Astrocyte (in vitro differentiated cells and primary cell): ENCODE measurements at regions not wholly inside any gene's neighbourhood (a gene's known extent, or its start where the extent isn't known, plus 50 kb on each side); places are given as distances from the start of the nearest gene placed in this dataset.

Experiments
- DNase-seq: peaks from one replicate; pipeline ENCODE4 v3.0.0-alpha.2; 2010; ENCODE audit warnings: low read depth
- FAIRE-seq: peaks from 2 replicates; lab custom pipeline; 2011; peaks lifted over from hg19 to GRCh38; lab: Jason Lieb, UNC
- H2AFZ ChIP-seq: 2 replicates; pipeline ENCODE4 v1.6.0; 2012; ENCODE audit warnings: low read depth, low read length, inconsistent platforms
- H3K27ac ChIP-seq: 2 replicates; pipeline ENCODE4 v1.5.1; 2011; ENCODE audit warnings: low read depth, low read length, inconsistent platforms
- H3K27me3 ChIP-seq: 2 replicates; pipeline ENCODE4 v1.6.0; 2011; ENCODE audit warnings: low read length, inconsistent platforms; ENCODE audit not compliant: insufficient read depth
- H3K36me3 ChIP-seq: 2 replicates; pipeline ENCODE4 v1.5.1; 2011; ENCODE audit warnings: low read length, inconsistent platforms; ENCODE audit not compliant: insufficient read depth
- H3K4me1 ChIP-seq: 2 replicates; pipeline ENCODE4 v1.5.1; 2011; ENCODE audit warnings: low read length, inconsistent platforms; ENCODE audit not compliant: insufficient read depth
- H3K4me2 ChIP-seq: 2 replicates; pipeline ENCODE4 v1.6.0; 2012; ENCODE audit warnings: low read length, inconsistent platforms
- H3K4me3 ChIP-seq: 2 replicates; pipeline ENCODE4 v1.5.1; 2011; ENCODE audit warnings: low read depth, mild to moderate bottlenecking, low read length, inconsistent platforms; ENCODE audit not compliant: insufficient read depth
- H3K79me2 ChIP-seq: 2 replicates; pipeline ENCODE4 v1.6.0; 2012; ENCODE audit warnings: mild to moderate bottlenecking, low read length, inconsistent platforms; ENCODE audit not compliant: insufficient read depth
- H3K9ac ChIP-seq: 2 replicates; pipeline ENCODE4 v1.6.0; 2012; ENCODE audit warnings: mild to moderate bottlenecking, low read length, inconsistent platforms
- H3K9me3 ChIP-seq: 2 replicates; pipeline ENCODE4 v1.5.1; 2012; ENCODE audit warnings: low read depth, mild to moderate bottlenecking, low read length, inconsistent platforms; ENCODE audit not compliant: insufficient read depth
- H4K20me1 ChIP-seq: 2 replicates; pipeline ENCODE4 v1.6.0; 2012; ENCODE audit warnings: low read length, inconsistent platforms; ENCODE audit not compliant: insufficient read depth
- H3K27ac Mint-ChIP-seq: one replicate; pipeline ENCODE4 v1.8.0; 2021; ENCODE audit warnings: mild to moderate bottlenecking, mixed read lengths; ENCODE audit not compliant: unreplicated experiment
- H3K27me3 Mint-ChIP-seq: one replicate; pipeline ENCODE4 v1.8.0; 2021; ENCODE audit warnings: low read depth, mixed read lengths; ENCODE audit not compliant: unreplicated experiment
- H3K36me3 Mint-ChIP-seq: one replicate; pipeline ENCODE4 v1.8.0; 2021; ENCODE audit warnings: low read depth, mixed read lengths; ENCODE audit not compliant: unreplicated experiment
- H3K4me1 Mint-ChIP-seq: one replicate; pipeline ENCODE4 v1.8.0; 2021; ENCODE audit warnings: low read depth, mixed read lengths; ENCODE audit not compliant: unreplicated experiment
- H3K4me3 Mint-ChIP-seq: one replicate; pipeline ENCODE4 v1.8.0; 2021; ENCODE audit warnings: mild to moderate bottlenecking, moderate library complexity, mixed read lengths; ENCODE audit not compliant: unreplicated experiment
- H3K9me3 Mint-ChIP-seq: one replicate; pipeline ENCODE4 v1.8.0; 2021; ENCODE audit warnings: mild to moderate bottlenecking, mixed read lengths; ENCODE audit not compliant: unreplicated experiment
- EZH2 ChIP-seq: IDR thresholded peaks from 2 replicates; pipeline ENCODE4 v1.6.1; 2012; ENCODE audit warnings: mild to moderate bottlenecking, low read length, inconsistent platforms; ENCODE audit not compliant: insufficient read depth
- TF ChIP-seq, protein P1 (sequence below): IDR thresholded peaks from 2 replicates; pipeline ENCODE4 v1.5.1; 2011; ENCODE audit warnings: low read depth, mild to moderate bottlenecking, inconsistent platforms, low read length, moderate library complexity; ENCODE audit not compliant: insufficient read depth

DNA sequence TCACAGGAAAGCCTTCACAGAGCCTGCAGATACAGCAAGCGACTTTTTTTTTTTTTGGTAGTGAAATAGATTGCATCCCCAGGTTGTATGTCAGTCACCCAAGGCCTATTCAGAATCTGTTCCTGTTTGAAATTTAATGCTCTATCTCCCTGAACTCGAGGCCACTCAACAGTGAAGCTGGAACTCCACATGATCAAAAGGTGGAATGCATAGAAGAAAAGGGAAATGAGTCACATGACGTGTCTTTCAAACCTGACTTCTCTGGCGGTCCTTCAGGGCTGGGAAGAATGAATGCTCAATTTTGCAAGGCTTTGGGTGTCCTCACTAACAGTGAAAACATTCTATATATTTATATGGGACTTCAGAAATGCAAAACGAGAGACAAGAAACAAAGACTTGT is 88.4 kb upstream of the B3GAT2 start:
- DNase-seq (no peak), FAIRE-seq (no peak)
- Histone ChIP-seq H3K4me1 (no peaks in the 10 kb centered on the region), H3K4me3 (no peak overlapping the region), H3K36me3 (no peaks in the 10 kb centered on the region), H3K9ac (no peak overlapping the region), H3K27ac (no peak overlapping the region), H2AFZ (no peak overlapping the region), H3K79me2 (no peaks in the 10 kb centered on the region), H3K27me3 (no peaks in the 10 kb centered on the region), H3K9me3 (no peaks in the 10 kb centered on the region), H3K4me2 (no peak overlapping the region), H4K20me1 (no peaks in the 10 kb centered on the region)
- Mint-ChIP-seq H3K36me3 (no peaks in the 10 kb centered on the region), H3K9me3 (no peaks in the 10 kb centered on the region), H3K4me1 (peaks cover 6% of the 10 kb centered on the region), H3K4me3 (no peak overlapping the region), H3K27ac (no peak overlapping the region), H3K27me3 (peaks cover 5% of the 10 kb centered on the region)
- TF ChIP-seq, protein P1, sequence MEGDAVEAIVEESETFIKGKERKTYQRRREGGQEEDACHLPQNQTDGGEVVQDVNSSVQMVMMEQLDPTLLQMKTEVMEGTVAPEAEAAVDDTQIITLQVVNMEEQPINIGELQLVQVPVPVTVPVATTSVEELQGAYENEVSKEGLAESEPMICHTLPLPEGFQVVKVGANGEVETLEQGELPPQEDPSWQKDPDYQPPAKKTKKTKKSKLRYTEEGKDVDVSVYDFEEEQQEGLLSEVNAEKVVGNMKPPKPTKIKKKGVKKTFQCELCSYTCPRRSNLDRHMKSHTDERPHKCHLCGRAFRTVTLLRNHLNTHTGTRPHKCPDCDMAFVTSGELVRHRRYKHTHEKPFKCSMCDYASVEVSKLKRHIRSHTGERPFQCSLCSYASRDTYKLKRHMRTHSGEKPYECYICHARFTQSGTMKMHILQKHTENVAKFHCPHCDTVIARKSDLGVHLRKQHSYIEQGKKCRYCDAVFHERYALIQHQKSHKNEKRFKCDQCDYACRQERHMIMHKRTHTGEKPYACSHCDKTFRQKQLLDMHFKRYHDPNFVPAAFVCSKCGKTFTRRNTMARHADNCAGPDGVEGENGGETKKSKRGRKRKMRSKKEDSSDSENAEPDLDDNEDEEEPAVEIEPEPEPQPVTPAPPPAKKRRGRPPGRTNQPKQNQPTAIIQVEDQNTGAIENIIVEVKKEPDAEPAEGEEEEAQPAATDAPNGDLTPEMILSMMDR: no peak
- no peak for TF ChIP-seq EZH2

DNA sequence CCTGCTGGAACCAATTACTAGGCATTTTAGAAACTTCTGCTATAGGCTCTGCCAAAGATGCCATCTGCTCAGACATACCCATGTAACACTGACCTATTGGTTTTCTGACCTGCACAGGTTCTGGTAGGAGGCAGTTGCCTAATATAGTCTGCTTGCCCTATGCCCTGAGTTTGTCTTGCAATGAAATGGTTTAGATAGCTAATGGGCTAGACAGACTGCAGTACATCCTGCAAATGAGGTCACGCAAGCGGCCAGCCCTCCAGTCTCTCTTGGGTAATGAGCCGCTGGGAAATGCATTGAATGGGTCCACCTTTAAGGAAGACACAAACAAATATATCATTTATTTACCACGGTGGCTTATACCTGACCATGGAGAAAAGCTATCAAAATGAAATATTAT is 90.6 kb upstream of the B3GAT2 start:
- no peak for TF ChIP-seq EZH2
- TF ChIP-seq, protein P1: no peak
- Histone ChIP-seq H3K9me3 (no peaks in the 10 kb centered on the region), H3K4me3 (no peak overlapping the region), H2AFZ (no peak overlapping the region), H3K27me3 (no peaks in the 10 kb centered on the region), H3K36me3 (no peaks in the 10 kb centered on the region), H4K20me1 (no peaks in the 10 kb centered on the region), H3K27ac (no peak overlapping the region), H3K4me2 (no peak overlapping the region), H3K79me2 (no peaks in the 10 kb centered on the region), H3K4me1 (no peaks in the 10 kb centered on the region), H3K9ac (no peak overlapping the region)
- H3K4me3 Mint-ChIP-seq: no peak overlapping the region
- DNase-seq (no peak), FAIRE-seq (no peak)
- H3K4me1 Mint-ChIP-seq: peaks cover 6% of the 10 kb centered on the region
- no peak overlapping the region for H3K27ac Mint-ChIP-seq
- no peaks in the 10 kb centered on the region for H3K36me3 Mint-ChIP-seq
- no peaks in the 10 kb centered on the region for H3K27me3 Mint-ChIP-seq
- no peaks in the 10 kb centered on the region for H3K9me3 Mint-ChIP-seq

DNA sequence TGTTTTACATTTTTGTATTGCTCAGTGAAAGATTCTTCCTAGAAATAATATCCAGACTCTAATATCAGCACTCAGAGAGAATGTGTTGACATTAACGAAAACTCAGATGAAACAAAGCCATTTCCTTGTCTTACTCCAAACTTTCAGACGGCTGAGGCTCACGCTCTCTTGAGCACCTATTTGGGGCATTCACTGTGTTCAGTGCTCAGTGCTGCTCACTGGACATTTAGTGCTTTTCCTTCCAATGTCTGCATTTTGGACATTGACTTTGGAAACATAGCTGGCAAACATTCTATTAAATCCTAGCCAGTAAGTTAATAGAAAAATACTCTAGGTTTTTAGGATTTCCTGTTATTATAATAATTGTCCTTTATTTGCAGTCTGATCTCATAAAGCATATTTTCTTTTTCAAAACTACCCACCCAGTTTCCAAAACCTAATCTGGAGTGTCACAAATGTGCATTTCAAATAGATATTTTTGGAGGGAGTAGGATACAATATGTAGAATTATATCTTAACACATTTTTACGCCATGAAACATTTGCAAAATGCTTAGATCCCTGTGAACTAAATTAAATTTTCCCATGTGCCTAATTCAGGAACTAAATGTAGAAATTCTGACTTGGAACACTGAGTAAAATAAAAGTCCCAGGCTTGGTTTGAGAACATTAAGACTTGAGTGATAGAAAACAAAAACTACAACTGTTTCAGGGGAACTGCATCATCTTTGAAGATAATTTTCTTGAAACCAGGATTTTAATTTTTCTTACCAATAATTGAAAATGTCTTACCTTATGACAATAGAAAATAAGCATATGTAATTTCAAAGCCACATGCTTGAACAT is 91.7 kb upstream of the B3GAT2 start:
- H3K36me3 Mint-ChIP-seq: no peaks in the 10 kb centered on the region
- Histone ChIP-seq H3K4me1 (no peaks in the 10 kb centered on the region), H2AFZ (no peak overlapping the region), H3K79me2 (no peaks in the 10 kb centered on the region), H3K9me3 (no peaks in the 10 kb centered on the region), H3K4me2 (no peak overlapping the region), H3K4me3 (no peak overlapping the region), H3K36me3 (no peaks in the 10 kb centered on the region), H4K20me1 (no peaks in the 10 kb centered on the region), H3K27ac (no peak overlapping the region), H3K9ac (no peak overlapping the region), H3K27me3 (no peaks in the 10 kb centered on the region)
- TF ChIP-seq, protein P1: no peak
- TF ChIP-seq EZH2: no peak
- H3K4me1 Mint-ChIP-seq: peaks cover 6% of the 10 kb centered on the region
- no peak overlapping the region for H3K4me3 Mint-ChIP-seq
- H3K9me3 Mint-ChIP-seq: no peaks in the 10 kb centered on the region
- H3K27ac Mint-ChIP-seq: no peak overlapping the region
- DNase-seq: no peak
- H3K27me3 Mint-ChIP-seq: no peaks in the 10 kb centered on the region
- no peak for FAIRE-seq
